MM.1S (cell line): ENCODE measurements at regions not wholly inside any gene's neighbourhood (a gene's known extent, or its start where the extent isn't known, plus 50 kb on each side); places are given as distances from the start of the nearest gene placed in this dataset.

Source experiments
- DNase-seq: peaks from one replicate; pipeline ENCODE4 v3.0.0-alpha.2; 2015
- H2AFZ ChIP-seq: fragments of 300-600 bp; sonication (generic); 2 replicates; pipeline ENCODE4 v1.6.0; 2016; ENCODE audit warnings: antibody characterized with exemption, low read length
- H3F3A ChIP-seq: fragments of 300-600 bp; sonication (generic); 2 replicates; pipeline ENCODE4 v1.6.1; 2016; ENCODE audit warnings: mild to moderate bottlenecking, antibody characterized with exemption, low read length, moderate library complexity, mixed read lengths; ENCODE audit not compliant: insufficient read depth
- H3K27ac ChIP-seq: fragments of 300-600 bp; sonication (generic); 2 replicates; pipeline ENCODE4 v1.5.1; 2016; ENCODE audit warnings: mild to moderate bottlenecking, low read length
- H3K27me3 ChIP-seq: fragments of 300-600 bp; sonication (generic); replicated peaks from 2 replicates; pipeline ENCODE4 v1.6.0; 2016; ENCODE audit warnings: low read length; ENCODE audit not compliant: insufficient read depth
- H3K36me3 ChIP-seq: fragments of 300-600 bp; sonication (generic); replicated peaks from 2 replicates; pipeline ENCODE4 v1.6.1; 2016; ENCODE audit warnings: mild to moderate bottlenecking, low read length, mixed read lengths; ENCODE audit not compliant: insufficient read depth
- H3K4me1 ChIP-seq: fragments of 300-600 bp; sonication (generic); 2 replicates; pipeline ENCODE4 v1.6.1; 2016; ENCODE audit warnings: low read length, mixed read lengths
- H3K4me2 ChIP-seq: fragments of 300-600 bp; sonication (generic); 2 replicates; pipeline ENCODE4 v1.6.0; 2016; ENCODE audit warnings: low read depth, low read length
- H3K4me3 ChIP-seq: fragments of 300-600 bp; sonication (generic); 2 replicates; pipeline ENCODE4 v1.5.1; 2016; ENCODE audit warnings: low read length, mixed read lengths
- H3K79me2 ChIP-seq: fragments of 300-600 bp; sonication (generic); 2 replicates; pipeline ENCODE4 v1.6.1; 2016; ENCODE audit warnings: mixed run types, low read length, mixed read lengths
- H3K9ac ChIP-seq: fragments of 300-600 bp; sonication (generic); 2 replicates; pipeline ENCODE4 v1.6.1; 2016; ENCODE audit warnings: low read length, mixed read lengths
- H3K9me2 ChIP-seq: fragments of 300-600 bp; sonication (generic); replicated peaks from 2 replicates; pipeline ENCODE4 v1.6.1; 2016; ENCODE audit warnings: mild to moderate bottlenecking, low read length, mixed read lengths; ENCODE audit not compliant: insufficient read depth
- H3K9me3 ChIP-seq: fragments of 300-600 bp; sonication (generic); replicated peaks from 2 replicates; pipeline ENCODE4 v1.6.1; 2016; ENCODE audit warnings: mild to moderate bottlenecking, low read length, mixed read lengths; ENCODE audit not compliant: insufficient read depth
- H4K20me1 ChIP-seq: fragments of 300-600 bp; sonication (generic); 2 replicates; pipeline ENCODE4 v1.6.1; 2016; ENCODE audit warnings: mild to moderate bottlenecking, low read length, moderate library complexity, mixed read lengths; ENCODE audit not compliant: insufficient read depth
- EZH2 ChIP-seq: fragments of 300-600 bp; sonication (generic); optimal IDR thresholded peaks from 2 replicates; pipeline ENCODE3; 2017; ENCODE audit warnings: low read depth, mild to moderate bottlenecking, antibody characterized with exemption, low read length, mixed read lengths
- EZH2phosphoT487 ChIP-seq: fragments of 300-600 bp; sonication (generic); IDR thresholded peaks from 2 replicates; pipeline ENCODE4 v1.6.1; 2018; ENCODE audit warnings: antibody characterized with exemption, low read length
- TF ChIP-seq, protein P1 (sequence below): fragments of 300-600 bp; sonication (generic); IDR thresholded peaks from 2 replicates; pipeline ENCODE4 v1.5.1; 2016; ENCODE audit warnings: antibody characterized with exemption, low read length, mixed read lengths

DNA sequence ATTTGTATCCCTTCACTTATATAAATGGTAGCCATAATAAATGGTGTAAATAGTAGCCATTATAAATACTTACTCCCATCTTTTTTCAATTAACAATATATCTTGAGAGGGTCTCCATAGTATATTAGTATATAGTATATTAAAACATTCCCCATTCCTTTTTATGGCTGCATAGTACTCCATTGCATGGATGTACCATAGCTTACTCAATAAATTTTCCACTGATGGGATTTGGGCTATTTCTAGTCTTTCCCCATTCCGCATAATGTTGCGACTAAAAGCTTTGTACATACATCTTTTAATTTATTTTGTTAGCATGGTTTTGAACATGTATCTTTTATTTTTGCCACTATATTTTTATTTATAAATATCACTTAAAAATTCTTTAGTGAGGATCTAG lies 366.3 kb downstream of the IL20RB start:
- no peaks in the 10 kb centered on the region for H4K20me1 ChIP-seq
- no peak overlapping the region for H3K27ac ChIP-seq
- H3F3A ChIP-seq: no peaks in the 10 kb centered on the region
- TF ChIP-seq EZH2phosphoT487 (no peak), EZH2 (no peak)
- TF ChIP-seq, protein P1, sequence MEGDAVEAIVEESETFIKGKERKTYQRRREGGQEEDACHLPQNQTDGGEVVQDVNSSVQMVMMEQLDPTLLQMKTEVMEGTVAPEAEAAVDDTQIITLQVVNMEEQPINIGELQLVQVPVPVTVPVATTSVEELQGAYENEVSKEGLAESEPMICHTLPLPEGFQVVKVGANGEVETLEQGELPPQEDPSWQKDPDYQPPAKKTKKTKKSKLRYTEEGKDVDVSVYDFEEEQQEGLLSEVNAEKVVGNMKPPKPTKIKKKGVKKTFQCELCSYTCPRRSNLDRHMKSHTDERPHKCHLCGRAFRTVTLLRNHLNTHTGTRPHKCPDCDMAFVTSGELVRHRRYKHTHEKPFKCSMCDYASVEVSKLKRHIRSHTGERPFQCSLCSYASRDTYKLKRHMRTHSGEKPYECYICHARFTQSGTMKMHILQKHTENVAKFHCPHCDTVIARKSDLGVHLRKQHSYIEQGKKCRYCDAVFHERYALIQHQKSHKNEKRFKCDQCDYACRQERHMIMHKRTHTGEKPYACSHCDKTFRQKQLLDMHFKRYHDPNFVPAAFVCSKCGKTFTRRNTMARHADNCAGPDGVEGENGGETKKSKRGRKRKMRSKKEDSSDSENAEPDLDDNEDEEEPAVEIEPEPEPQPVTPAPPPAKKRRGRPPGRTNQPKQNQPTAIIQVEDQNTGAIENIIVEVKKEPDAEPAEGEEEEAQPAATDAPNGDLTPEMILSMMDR: no peak
- H2AFZ ChIP-seq: no peak overlapping the region
- H3K36me3 ChIP-seq: no peaks in the 10 kb centered on the region
- no peak for DNase-seq
- no peaks in the 10 kb centered on the region for H3K79me2 ChIP-seq
- H3K9me2 ChIP-seq: no peaks in the 10 kb centered on the region
- H3K4me2 ChIP-seq: no peak overlapping the region
- no peaks in the 10 kb centered on the region for H3K27me3 ChIP-seq
- no peaks in the 10 kb centered on the region for H3K9me3 ChIP-seq
- no peak overlapping the region for H3K9ac ChIP-seq
- no peaks in the 10 kb centered on the region for H3K4me1 ChIP-seq
- no peak overlapping the region for H3K4me3 ChIP-seq

DNA sequence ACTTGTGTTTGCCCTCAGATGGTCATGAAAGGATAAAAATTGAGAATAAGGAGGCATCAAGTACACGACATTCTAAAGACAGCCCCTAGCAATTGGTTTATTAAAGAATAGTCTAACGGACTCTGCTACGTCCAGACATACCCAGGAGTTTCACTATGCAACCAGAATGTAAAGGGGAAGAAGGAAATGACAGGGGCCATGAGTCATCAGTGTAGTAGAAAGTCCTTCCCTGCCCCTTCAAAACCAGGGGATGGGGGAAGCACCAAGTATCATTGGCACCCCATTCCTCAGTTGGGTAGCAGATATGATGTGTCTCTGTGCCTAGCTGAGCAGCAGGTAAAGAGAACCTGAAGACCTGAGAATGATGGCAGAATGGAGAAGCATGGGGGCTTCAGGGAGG lies 367.4 kb downstream of the IL20RB start:
- Histone ChIP-seq H3K4me3 (no peak overlapping the region), H4K20me1 (no peaks in the 10 kb centered on the region), H3F3A (no peaks in the 10 kb centered on the region), H3K4me1 (no peaks in the 10 kb centered on the region), H3K9ac (no peak overlapping the region), H2AFZ (no peak overlapping the region), H3K79me2 (no peaks in the 10 kb centered on the region), H3K36me3 (no peaks in the 10 kb centered on the region), H3K27me3 (no peaks in the 10 kb centered on the region), H3K9me2 (no peaks in the 10 kb centered on the region), H3K4me2 (no peak overlapping the region), H3K9me3 (no peaks in the 10 kb centered on the region), H3K27ac (no peak overlapping the region)
- TF ChIP-seq EZH2: no peak
- no peak for TF ChIP-seq EZH2phosphoT487
- TF ChIP-seq, protein P1: no peak
- DNase-seq: no peak

DNA sequence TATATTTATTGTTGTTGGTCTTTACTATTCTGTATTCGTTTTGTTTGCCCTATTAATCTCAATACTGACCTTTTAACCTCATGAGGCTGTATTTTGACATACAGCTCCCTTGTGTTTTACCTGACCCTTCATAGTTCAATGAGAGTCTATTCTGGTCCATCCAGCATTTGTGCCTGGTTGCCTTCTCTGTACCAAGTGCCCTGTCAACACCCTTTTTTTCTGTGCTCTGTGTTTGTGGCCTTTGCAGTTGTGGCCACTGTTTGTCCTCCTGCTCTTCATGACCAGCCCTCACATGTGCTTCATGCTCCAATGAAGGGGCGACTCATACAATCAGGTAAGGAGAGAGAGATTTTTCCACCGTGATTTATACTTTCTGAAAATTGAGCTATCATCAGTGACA lies 368.2 kb downstream of the IL20RB start:
- H3K4me3 ChIP-seq: no peak overlapping the region
- H3K36me3 ChIP-seq: no peaks in the 10 kb centered on the region
- no peaks in the 10 kb centered on the region for H4K20me1 ChIP-seq
- no peak overlapping the region for H3K9ac ChIP-seq
- DNase-seq: no peak
- H3K4me1 ChIP-seq: no peaks in the 10 kb centered on the region
- H3K27me3 ChIP-seq: no peaks in the 10 kb centered on the region
- no peaks in the 10 kb centered on the region for H3F3A ChIP-seq
- no peaks in the 10 kb centered on the region for H3K9me2 ChIP-seq
- no peak overlapping the region for H3K4me2 ChIP-seq
- no peaks in the 10 kb centered on the region for H3K79me2 ChIP-seq
- no peaks in the 10 kb centered on the region for H3K9me3 ChIP-seq
- no peak for TF ChIP-seq EZH2phosphoT487
- TF ChIP-seq, protein P1: no peak
- no peak for TF ChIP-seq EZH2
- no peak overlapping the region for H2AFZ ChIP-seq
- no peak overlapping the region for H3K27ac ChIP-seq

DNA sequence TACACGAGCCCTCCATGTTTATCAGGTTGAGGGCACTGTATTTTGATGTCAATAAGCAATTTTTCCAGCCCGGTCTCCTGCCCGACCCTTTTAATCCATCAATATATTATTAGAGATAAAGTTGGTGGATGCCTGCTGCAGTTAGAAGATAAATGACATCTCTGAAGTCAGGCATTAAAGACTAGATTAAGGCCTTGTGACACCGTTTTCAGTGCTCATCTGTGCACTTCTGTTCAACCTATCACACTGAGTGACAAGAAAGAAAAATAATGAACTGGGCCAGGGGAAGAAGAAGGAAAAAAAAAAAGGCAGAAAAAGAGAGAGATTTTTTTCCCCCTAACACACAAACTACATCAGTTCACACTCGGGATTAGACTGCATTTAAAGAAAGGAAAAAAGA lies 371.8 kb downstream of the IL20RB start:
- Histone ChIP-seq H3K9ac (no peak overlapping the region), H3K27ac (no peak overlapping the region), H3K9me3 (no peaks in the 10 kb centered on the region), H3K4me2 (no peak overlapping the region), H3K9me2 (no peaks in the 10 kb centered on the region), H3K36me3 (no peaks in the 10 kb centered on the region), H2AFZ (no peak overlapping the region), H3K27me3 (no peaks in the 10 kb centered on the region), H3K4me3 (no peak overlapping the region), H3K79me2 (no peaks in the 10 kb centered on the region), H3K4me1 (no peaks in the 10 kb centered on the region), H4K20me1 (no peaks in the 10 kb centered on the region), H3F3A (no peaks in the 10 kb centered on the region)
- DNase-seq: no peak
- TF ChIP-seq EZH2 (no peak), EZH2phosphoT487 (no peak)
- TF ChIP-seq, protein P1: no peak
